GM13976 (cell line): ENCODE measurements at regions not wholly inside any gene's neighbourhood (a gene's known extent, or its start where the extent isn't known, plus 50 kb on each side); places are given as distances from the start of the nearest gene placed in this dataset.

ENCODE experiments used
- DNase-seq: peaks from one replicate; pipeline ENCODE4 v3.0.0; 2012; ENCODE audit warnings: low spot score
- in situ Hi-C: fragments of 300-500 bp; cut with MboI; formaldehyde crosslinking; loops from one replicate; pipeline ENCODE4 v1.12.0; 2022; ENCODE audit warnings: low sequenced_read_pairs, mixed read lengths, inconsistent platforms; ENCODE audit not compliant: unreplicated experiment
- TF ChIP-seq, protein P1 (sequence below): IDR thresholded peaks from 2 replicates; pipeline ENCODE4 v1.5.1; 2012; ENCODE audit warnings: borderline replicate concordance, mild to moderate bottlenecking; ENCODE audit not compliant: insufficient read depth; ENCODE audit errors: extremely low read depth, missing control alignments, control extremely low read depth

DNA sequence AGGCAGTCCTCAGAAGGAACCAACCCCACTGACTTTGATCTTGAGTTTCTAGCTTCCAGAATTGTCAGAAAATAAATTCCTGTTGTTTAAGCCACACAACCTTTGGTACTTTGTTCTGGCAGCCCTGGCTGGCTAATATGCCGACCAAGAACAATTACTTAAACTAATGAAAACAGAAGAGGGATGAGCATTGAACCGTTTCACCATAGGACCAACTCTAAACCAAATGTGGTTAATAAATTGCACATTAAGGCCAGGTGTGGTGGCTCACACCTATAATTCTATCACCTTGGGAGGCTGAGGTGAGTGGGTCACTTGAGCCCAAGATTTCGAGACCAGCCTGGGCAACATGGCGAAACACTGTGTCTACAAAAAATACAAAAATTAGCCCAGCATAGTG is 160.9 kb upstream of the RAI14 start:
- in situ Hi-C loops, result loop anchor here (25.0 kb wide), 1 partner anchor 517 kb away; no protein-coding TSS in a partner anchor
- no peak for DNase-seq
- TF ChIP-seq, protein P1, sequence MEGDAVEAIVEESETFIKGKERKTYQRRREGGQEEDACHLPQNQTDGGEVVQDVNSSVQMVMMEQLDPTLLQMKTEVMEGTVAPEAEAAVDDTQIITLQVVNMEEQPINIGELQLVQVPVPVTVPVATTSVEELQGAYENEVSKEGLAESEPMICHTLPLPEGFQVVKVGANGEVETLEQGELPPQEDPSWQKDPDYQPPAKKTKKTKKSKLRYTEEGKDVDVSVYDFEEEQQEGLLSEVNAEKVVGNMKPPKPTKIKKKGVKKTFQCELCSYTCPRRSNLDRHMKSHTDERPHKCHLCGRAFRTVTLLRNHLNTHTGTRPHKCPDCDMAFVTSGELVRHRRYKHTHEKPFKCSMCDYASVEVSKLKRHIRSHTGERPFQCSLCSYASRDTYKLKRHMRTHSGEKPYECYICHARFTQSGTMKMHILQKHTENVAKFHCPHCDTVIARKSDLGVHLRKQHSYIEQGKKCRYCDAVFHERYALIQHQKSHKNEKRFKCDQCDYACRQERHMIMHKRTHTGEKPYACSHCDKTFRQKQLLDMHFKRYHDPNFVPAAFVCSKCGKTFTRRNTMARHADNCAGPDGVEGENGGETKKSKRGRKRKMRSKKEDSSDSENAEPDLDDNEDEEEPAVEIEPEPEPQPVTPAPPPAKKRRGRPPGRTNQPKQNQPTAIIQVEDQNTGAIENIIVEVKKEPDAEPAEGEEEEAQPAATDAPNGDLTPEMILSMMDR, result no peak

DNA sequence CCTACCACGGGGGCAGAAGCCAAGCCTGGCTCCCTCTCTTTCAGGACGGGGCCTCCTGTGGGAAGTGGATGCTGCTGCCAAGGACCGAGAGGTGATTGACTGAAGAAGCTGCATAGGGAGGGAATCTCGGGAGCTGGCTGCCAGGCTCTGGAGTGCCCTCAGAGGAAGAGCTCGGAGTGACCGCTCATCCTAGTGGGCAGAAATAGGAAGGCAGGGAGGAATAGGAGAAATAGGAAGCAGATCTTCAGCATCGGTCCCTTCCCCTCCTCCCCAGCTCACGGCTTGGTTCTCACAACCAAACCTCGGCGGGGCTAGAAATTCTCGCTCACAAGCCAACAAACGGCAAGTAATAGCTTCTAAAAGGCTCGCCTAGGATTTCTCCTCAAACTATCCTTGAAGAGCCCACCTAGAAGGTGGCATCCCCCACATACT is 159.9 kb upstream of the RAI14 start:
- TF ChIP-seq, protein P1, result no peak
- no peak for DNase-seq
- in situ Hi-C loops, result loop anchor here (25.0 kb wide), 1 partner anchor 516 kb away; no protein-coding TSS in a partner anchor

DNA sequence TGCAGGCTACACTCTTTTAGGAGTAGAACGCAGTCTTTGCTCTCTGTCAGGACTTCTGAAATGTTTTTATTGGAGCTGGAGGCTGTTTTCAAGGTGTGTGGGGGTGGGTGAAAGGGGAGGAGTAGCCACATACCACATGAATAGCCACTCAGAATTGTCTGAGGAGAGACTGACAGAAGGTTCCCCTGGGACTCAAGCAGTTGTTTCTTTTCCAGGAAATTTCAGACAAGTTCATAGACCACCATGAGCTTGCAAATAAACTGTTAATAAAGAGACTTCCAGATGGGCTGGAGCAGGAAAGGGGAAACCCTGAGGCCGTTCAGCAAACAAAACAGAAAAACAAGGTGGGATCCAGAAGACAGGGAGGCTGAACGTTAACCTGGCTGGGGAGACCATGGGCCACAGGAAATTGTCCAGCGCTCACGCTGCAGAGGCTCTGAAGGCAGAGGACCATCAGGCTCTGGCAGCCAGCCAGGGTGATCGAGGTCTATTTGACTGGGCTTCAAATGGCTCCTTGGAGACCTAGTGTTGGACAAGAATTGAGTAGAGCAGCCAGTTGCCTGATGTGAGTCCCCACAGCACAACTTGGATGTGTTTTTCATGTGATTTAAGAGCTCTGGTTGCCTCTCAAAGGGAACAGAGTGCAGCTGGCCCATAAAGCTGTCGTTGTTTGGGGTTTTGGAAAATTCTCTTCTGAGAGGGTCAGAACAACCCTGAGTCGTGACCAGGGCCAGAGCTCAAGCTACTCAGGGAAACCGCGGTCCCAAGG is 159.2 kb upstream of the RAI14 start:
- in situ Hi-C loops, result loop anchor here (25.0 kb wide), 1 partner anchor 515 kb away; no protein-coding TSS in a partner anchor
- DNase-seq, result no peak
- TF ChIP-seq, protein P1, result no peak

DNA sequence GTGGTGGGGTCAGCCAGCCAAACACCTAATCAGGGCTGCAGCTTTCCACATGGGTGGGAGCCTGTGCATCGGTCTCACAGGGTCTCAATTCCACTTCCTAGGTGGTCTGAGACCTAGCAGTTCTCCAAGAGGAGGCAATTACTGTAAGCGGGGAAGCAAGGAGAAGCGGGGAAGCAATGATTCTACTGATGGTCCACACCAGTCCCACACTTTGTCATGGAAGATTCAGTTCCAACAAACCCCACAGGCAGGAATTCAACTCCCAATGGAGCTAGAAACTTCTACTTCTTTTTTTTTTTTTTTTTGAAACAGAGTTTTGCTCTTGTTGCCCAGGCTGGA is 158.7 kb upstream of the RAI14 start:
- TF ChIP-seq, protein P1, result no peak
- in situ Hi-C loops, result loop anchor here (25.0 kb wide), 1 partner anchor 515 kb away; no protein-coding TSS in a partner anchor
- no peak for DNase-seq

DNA sequence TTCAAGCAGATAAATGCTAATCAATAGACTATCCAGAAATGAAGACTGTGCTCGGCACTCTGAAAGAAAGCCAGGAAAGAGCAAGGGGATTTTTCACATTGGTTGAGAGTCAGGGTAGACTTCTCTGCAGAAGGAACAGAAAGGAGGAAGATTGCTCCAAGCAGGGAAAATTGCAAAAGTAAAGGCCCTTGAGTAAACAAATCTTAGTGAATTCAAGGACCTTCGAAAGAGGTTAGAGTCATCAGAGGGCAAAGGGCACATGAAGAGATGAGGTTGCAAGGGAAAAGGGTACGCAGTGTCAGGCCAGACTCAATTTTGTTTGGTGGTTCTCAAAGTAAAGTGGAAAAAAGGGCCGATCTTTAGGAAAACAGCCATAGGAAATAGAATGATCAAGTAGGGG is 157.6 kb upstream of the RAI14 start:
- TF ChIP-seq, protein P1, result no peak
- in situ Hi-C loops, result loop anchor here (25.0 kb wide), 1 partner anchor 514 kb away; no protein-coding TSS in a partner anchor
- DNase-seq, result no peak

DNA sequence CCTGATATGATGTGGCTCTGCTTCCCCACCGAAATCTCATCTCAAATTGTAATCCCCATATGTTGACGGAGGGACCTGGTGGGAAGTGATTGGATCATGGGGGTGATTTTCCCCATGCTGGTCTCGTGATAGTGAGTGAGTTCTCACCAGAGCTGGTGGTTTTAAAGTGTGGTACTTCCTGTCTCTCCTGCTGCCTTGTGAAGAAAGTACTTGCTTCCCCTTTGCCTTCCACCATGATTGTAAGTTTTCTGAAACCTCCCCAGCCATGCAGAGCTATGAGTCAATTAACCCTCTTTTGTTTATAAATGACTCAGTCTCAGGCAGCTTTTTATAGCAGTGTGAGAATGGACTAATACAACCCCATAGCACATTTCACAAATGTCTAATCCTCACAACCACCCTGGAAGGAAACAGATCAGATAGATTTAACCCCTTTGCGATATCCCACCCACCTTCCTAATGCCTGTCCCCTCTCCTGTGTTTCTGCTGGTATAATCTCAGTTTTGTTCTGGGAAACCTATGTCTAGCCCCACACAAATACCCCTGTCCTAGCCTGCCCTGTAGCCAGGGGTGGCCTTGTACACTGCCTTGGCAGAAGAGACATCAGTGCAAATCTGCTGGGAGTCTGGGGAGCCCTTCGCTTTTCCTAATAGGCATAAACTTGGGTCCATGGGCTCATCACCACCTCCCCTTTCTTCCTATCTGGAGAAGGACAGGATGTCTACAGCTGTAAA is 157.0 kb upstream of the RAI14 start:
- DNase-seq, result peak; percentile 37
- TF ChIP-seq, protein P1, result no peak
- in situ Hi-C loops, result loop anchor here (25.0 kb wide), 1 partner anchor 513 kb away; no protein-coding TSS in a partner anchor
